GM08714 (cell line): ENCODE measurements at regions not wholly inside any gene's neighbourhood (a gene's known extent, or its start where the extent isn't known, plus 50 kb on each side); places are given as distances from the start of the nearest gene placed in this dataset.
"Not testable (repeated sequence)": the region's sequence is repeated elsewhere in the genome, so short reads cannot be mapped to it uniquely, and the experiment has no call there.

Experiments used
- H3K4me3 ChIP-seq: fragments of 200-500 bp; sonication (Bioruptor generic); 2 replicates; pipeline ENCODE4 v1.5.1; 2014; ENCODE audit warnings: mild to moderate bottlenecking, low read length, inconsistent platforms
- ZNF274 ChIP-seq: IDR thresholded peaks from 2 replicates; pipeline ENCODE4 v1.6.1; 2012; ENCODE audit warnings: mild to moderate bottlenecking, low read depth, low read length

DNA sequence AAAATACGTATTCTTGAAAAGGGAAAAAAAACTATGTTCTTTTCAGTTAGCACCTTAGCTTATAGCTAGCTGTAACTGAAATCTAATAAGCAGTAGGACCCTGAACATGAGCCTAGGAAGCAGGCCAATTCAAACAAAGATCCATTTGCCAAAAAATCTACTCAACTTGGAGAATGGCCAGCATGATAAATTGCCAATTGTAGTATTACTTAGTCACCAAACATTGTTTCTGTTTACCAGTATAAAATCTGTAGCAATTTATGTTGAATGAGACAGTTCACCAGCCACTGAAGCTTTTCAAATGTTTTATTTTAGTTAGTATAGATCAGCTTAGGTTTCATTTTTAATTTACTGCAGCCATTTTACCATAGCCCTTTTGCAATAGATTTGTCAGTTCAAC is 323.6 kb upstream of the DIPK2B start:
- H3K4me3 ChIP-seq, result no peak overlapping the region
- TF ChIP-seq ZNF274, result no peak

DNA sequence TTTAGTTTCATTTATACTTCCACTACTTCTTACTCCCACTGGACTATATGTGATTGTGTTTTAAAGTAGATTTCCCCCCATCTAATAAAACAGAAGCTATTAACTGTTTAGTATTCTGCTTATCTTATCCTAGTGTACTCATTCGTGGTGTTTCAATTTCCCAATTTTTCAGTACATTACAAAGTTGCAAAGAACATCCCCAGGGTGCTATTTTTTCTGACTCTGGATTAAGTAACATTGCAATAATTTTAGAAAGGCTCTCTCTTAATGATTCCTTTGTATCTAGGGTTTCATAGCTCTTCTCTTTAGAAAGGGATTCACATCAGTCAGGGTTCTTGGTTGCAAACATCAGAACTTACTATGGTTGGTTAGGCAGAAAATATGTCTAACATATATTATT is 317.9 kb upstream of the DIPK2B start:
- no peak overlapping the region for H3K4me3 ChIP-seq
- TF ChIP-seq ZNF274, result no peak

DNA sequence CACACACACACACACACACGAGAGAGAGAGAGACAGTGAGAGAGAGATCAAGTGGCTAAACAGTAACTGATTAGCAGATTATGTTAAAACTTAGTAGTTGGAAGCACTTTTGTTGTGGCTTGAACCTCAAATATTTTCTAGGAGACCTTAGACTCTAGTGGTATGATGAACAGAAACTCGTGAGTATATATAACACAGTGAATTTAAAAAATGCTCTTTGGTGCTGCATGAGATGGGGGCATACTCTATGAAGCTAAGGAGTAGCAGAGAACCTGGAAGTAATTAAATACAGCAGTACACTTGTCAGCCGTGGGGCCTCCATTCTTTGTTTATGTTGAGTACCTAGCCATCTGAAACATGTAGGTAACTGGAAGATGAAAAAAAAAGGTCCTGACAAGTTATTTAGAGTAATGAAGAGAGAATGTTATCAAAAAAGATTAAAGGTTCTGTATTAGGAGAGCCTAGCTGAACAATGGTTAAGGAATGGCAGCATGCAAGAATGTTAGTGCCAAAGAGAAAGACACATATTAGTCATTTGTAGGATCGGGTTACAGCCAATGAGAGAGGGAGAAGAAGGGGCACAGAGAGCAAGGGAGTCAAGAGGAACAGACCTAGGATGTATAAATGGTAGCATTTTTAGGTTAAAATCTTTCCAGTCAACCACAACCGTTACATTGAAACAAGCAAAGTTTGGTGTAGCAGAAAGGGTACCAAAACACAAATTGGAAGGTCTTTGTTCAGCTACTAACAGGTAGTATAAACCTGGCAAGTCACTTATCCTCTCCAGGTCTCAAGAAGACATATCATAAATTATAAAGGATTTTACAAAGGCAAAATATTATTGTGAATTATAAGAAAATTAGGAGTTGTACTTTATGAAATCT is 316.7 kb upstream of the DIPK2B start:
- TF ChIP-seq ZNF274, result no peak

DNA sequence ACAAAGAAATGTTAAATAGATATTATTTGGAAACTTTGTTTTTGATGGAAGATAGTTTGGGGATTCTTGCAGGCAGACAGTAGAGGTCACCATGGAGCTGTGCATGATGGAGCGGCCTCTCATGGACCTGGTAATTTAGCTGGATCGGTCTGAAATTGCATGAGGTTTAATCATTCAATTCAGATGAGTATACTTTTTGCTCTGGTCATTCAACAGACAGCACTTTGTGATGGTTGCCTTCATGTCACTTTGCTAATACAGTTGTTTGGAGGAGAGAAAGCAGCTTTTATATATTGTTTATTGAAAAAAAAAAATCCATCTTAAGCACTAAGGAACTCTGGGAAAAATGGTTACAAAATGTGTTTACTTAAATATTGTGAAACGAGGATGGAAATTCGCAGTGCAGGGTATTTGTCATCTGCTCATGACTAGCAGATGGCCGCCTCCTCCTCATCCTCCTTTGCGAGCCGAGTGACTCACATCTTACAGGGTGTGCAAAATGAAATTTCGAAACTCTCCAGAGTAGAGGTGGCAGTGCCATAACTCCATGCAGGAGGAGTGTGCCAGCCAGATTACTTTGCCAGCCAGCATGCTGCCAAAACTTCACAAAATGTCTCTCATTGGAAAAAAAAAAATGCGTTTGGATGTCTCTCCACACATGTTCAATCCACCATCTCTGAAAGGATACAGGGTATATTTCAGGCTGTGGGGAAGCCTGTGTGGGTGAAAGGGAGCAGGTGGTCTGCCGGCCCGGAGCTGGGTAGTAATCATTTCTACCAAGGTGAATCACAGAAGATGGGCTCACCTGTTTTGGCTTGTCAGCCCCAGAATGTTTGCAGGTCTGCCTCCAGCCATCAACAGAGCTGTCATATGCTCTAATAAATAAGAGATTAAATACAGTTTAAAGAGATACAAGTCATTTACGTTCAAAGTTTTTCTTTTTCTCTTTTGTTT is 314.9 kb upstream of the DIPK2B start:
- no peak for TF ChIP-seq ZNF274
- no peak overlapping the region for H3K4me3 ChIP-seq

More for the DNA sequence above, 316.7 kb upstream of the DIPK2B start:
- H3K4me3 ChIP-seq, result no peak overlapping the region

DNA sequence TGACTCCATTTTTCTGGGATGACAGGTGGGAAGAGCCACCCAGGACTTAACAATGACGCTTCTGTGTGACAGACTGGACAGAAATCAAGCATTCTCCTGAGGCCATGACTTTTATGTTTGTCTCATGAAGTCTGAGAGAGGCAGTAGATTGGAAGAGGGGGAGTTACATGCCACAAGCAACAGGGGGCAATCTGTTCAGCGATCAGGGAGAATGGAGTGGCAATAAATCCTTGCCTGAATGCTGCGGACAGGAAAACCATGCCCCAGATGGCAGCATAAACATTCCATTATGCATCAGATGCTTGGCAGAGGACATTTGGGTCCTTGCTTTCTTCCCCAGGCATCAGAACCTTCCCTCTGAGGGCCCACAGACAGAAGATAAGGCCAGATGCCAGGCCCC is 312.4 kb upstream of the DIPK2B start:
- TF ChIP-seq ZNF274, result no peak
- no peak overlapping the region for H3K4me3 ChIP-seq

DNA sequence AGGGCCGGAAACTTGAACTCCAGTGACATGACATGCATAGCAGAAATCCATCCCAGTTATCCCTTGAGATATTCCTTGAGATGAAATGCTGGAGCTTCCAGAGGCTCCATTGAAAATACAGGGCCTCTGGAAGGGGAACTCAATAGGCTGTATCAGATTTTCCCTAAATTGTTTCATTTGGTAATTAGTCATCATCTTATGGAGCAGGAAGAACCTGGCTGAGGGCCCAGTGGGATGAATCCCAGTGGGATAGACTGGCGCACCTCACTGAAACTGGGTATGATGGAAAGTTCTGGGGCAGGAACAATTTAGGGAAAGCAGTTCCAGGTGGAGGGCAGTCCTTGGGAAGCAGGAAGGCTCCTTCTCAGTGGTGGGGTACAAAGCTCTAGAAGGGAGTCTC is 307.8 kb upstream of the DIPK2B start:
- TF ChIP-seq ZNF274, result no peak
- no peak overlapping the region for H3K4me3 ChIP-seq

DNA sequence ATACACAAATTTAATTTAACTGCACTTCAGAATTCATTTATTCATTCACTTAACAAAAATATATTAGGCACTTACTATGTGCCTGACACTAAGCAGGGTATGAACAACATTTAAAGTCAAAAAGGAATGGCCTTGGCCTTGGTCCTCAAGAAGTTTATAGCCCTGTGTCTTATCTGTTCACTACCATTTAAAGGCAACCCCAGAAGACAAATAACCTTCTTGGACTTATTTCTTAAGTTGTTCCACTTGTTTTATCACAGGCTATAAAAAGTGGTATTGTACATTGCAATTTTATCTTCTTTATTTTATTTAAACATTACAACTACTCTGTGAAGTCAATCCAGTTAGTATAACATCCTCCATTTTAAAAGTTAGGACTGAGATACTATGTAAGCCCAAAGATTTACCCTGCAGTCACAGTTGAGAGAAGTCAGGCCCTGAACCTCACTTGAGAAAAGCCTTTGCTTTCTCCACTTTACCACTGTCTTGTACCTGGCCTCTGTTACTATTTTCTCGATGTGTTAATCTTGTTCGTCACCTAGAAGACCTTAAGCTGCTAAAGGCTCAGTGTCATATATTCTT is 305.6 kb upstream of the DIPK2B start:
- no peak overlapping the region for H3K4me3 ChIP-seq
- no peak for TF ChIP-seq ZNF274

DNA sequence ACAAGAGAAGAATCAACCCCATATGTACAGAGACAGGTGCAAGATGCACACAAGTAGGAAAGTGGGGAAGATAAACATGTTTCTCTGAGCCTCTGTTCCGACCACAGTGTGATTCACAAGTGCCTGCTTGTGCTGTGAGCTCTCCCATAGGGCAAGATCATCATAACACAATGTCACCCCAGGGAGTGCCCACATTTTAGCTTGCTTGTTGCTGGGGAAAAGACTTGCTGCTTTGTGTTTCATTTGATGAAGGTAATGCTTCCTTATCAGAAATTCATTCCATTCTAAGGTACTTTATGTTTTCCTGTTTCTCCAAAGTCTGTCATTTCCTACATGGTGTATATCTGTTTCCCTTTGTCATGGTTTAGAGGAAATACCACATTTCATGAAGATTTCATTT is 304.5 kb upstream of the DIPK2B start:
- H3K4me3 ChIP-seq, result no peak overlapping the region
- TF ChIP-seq ZNF274, result no peak

DNA sequence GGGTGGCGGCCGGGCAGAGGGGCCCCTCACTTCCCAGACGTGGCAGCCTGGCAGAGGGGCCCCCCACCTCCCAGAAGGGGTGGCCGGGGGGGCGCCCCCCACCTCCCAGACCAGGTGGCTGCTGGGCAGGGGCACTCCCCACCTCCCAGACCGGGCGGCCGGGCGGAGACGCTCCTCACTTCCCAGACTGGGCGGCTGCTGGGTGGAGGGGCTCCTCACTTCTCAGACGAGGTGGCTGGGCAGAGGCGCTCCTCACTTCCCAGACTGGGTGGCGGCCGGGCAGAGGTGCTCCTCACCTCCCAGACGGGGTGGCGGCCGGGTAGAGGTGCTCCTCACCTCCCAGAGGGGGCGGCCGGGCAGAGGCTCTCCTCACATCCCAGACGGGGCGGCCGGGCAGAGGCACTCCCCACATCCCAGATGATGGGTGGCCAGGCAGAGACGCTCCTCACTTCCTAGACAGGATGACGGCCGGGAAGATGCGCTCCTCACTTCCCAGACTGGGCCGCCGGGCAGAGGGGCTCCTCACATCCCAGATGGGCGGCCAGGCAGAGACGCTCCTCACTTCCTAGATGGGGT is 303.2 kb upstream of the DIPK2B start:
- H3K4me3 ChIP-seq, result not testable (repeated sequence)

DNA sequence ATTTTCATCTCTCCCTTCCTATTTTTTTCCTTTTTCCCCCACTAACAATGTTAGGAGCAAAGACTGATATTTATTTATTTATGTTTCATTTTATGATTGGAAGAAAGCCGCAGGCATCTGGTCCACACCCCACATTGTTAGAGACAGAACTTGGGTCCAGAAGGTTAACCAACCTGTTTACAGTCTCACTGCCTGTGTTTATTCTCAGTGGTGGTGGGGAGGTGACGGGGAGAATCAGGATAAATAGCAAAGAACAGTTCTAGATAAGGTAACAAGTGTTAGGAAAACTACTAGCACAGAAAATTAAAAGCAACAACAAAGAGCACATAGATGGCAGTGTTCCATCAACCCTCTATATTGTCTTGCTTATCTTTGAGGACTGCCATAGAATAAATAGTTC is 301.7 kb upstream of the DIPK2B start:
- TF ChIP-seq ZNF274, result no peak
- no peak overlapping the region for H3K4me3 ChIP-seq

DNA sequence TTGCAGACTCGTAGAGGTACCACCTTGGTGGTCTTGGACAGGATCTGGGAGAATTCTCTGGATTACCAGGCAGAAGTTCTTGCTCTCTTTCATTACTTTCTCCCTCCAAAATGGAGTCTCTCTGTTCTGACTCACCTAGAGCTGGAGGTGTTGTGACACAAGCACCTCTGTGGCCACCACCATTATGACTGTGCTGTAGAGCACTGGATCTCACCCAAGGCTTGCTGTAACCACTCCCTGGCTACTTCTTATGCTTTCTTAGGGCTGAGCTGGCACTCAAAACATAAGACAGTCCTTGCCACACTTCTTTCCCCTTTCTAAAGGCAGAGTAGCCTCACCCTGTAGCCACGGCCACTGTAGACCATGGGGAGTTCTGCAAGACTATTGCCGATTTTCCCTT is 296.6 kb upstream of the DIPK2B start:
- TF ChIP-seq ZNF274, result no peak
- H3K4me3 ChIP-seq, result no peak overlapping the region

DNA sequence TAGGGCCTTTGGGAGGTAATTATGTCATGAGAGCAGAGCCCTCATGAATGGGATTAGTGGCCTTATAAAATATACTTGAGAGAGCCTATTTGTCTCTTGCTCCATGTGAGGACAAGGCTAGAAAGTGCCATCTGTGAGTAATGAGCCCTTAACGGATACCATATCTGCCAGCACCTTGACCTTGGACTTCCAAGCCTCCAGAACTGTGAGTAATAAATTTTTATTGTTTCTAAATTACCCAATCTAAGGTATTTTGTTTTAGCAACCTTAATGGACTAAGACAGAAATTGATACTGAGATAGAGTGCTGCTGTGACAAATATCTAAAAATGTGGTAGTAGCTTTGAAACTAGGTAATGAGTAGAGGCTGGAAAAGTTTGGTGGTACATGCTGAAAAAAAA is 285.0 kb upstream of the DIPK2B start:
- no peak overlapping the region for H3K4me3 ChIP-seq
- no peak for TF ChIP-seq ZNF274

DNA sequence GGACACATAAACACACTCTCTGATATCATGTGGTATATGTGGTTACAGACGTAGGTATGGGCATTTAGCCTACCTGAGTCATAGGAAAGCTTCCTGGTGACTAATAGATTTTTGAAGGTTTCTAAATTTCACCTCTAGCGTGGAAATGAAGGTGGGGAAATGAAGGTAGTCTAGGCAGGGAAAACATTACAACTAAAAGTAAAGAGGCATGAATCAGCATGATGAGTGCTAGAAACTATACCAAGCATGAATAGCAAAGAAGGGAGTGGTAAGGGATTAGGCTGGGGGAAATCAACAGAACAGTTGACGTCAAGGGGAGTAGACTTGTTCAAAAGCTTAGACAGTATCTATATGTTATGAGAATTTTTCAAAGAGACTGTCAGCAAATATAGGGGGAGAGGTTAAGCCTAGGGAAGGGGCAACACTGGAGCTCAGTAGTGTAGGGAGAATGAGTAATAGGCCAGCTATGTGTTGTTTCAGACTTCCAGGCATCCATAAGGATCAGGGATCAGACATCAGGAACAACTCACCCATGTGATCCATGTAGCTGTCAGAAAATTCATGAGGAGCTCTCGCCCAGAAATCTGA is 279.3 kb upstream of the DIPK2B start:
- no peak for TF ChIP-seq ZNF274
- H3K4me3 ChIP-seq, result no peak overlapping the region
